GM12864 (cell line): ENCODE measurements at regions not wholly inside any gene's neighbourhood (a gene's known extent, or its start where the extent isn't known, plus 50 kb on each side); places are given as distances from the start of the nearest gene placed in this dataset.

ENCODE experiments used
- DNase-seq: peaks from one replicate; pipeline ENCODE4 v3.0.0-alpha.2; 2011; ENCODE audit warnings: low read depth
- H3K4me3 ChIP-seq: 2 replicates; pipeline ENCODE4 v1.5.1; 2011; ENCODE audit warnings: mild to moderate bottlenecking, low read depth, low read length, control low read depth
- CTCF ChIP-seq: IDR thresholded peaks from 2 replicates; pipeline ENCODE4 v1.5.1; 2011; ENCODE audit warnings: low read depth, mild to moderate bottlenecking, moderate library complexity, low read length, control low read depth, inconsistent platforms; ENCODE audit errors: missing control alignments

- TF ChIP-seq CTCF, result no peak
- DNase-seq, result no peak
- H3K4me3 ChIP-seq, result no peak overlapping the region
Measured at GRCh38 chr11:115112754-115113153, 391.5 kb downstream of the CADM1 start.

- H3K4me3 ChIP-seq, result no peak overlapping the region
- no peak for DNase-seq
- TF ChIP-seq CTCF, result no peak
Measured at GRCh38 chr11:115117956-115118493, 386.2 kb downstream of the CADM1 start.

- DNase-seq, result no peak
- no peak for TF ChIP-seq CTCF
Measured at GRCh38 chr11:115119146-115119545, 385.1 kb downstream of the CADM1 start.

More at GRCh38 chr11:115119146-115119545, 385.1 kb downstream of the CADM1 start:
- H3K4me3 ChIP-seq, result no peak overlapping the region
